ENCODE measurements at regions not wholly inside any gene's neighbourhood (a gene's known extent, or its start where the extent isn't known, plus 50 kb on each side); places are given as distances from the start of the nearest gene placed in this dataset.
"Not testable (repeated sequence)": the region's sequence is repeated elsewhere in the genome, so short reads cannot be mapped to it uniquely, and the experiment has no call there.

- TF ChIP-seq CTCF, POLR2A, EP300 (IDR thresholded peaks at IDR 0.05): not testable (repeated sequence)
Measured at GRCh38 chr9:134574686-134575085, 66.9 kb upstream of the COL5A1 start.
